Amniotic epithelial cell (primary cell): ENCODE measurements at regions not wholly inside any gene's neighbourhood (a gene's known extent, or its start where the extent isn't known, plus 50 kb on each side); places are given as distances from the start of the nearest gene placed in this dataset.

Experiments used
- DNase-seq: peaks from one replicate; pipeline ENCODE4 v3.0.0-alpha.2; 2010; ENCODE audit warnings: low read depth

DNA sequence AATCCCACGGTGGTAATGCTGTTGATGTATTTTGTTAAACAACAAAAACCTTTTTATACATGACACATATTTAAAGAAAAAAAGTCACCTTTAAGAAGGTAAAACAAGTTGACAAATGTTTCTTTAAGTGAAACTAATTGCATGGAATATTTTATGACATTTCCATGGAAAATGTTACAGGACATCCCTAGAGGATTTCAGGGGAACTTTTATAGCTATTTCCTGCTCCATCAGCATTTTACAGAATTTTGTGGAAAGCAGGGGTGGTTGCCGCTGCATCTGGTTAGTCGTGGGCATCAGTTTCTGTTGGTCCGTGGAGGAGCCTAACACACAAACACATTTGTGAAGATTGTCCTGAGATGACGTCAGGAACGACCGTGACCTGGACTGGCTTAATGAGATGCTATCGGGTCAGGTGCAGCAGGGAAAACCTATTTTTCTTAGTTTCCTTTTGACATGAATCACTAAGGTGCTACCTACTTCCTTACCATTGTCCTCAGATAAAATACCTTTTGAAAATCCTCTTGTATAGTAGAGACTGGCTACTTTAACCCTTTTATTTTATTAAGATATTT lies 305.1 kb downstream of the MAP2K6 start:
- no peak for DNase-seq

DNA sequence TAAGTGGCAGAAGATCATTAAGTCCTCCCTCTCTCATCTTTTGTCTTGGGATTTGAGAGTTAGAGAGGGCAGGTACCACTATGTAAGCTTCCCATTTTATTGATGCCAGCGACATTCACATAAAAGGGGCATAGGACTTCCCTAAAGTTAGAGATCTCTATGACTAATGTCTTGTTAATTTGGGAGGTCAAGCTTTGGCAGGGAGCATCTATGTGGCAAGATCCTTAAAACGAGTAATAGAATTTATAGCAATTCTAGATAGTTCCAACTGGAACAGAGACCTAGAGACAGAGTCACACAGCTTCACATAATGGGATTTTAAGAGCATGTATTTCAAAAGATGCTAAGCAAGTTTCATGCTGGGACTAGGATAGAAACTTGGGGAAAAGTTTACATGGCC lies 308.0 kb downstream of the MAP2K6 start:
- no peak for DNase-seq

DNA sequence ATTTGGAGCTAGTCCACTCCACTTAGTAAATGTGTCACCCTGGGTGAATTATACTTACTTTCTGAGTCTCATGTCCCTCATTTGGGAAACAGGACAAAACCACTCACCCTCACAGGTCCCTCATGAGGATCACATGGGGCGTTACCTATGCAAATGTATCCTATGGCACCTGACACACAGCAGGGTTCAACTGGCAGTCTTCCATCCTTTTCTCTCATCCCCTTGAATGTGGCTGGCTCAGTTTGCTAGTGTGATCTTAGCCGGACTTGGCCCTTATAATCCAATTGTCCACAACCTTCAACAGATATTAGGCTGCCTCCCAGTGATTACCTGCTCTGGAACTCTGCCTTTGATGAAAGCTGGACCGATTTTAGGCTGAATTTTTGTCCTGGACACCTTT lies 308.8 kb downstream of the MAP2K6 start:
- no peak for DNase-seq

DNA sequence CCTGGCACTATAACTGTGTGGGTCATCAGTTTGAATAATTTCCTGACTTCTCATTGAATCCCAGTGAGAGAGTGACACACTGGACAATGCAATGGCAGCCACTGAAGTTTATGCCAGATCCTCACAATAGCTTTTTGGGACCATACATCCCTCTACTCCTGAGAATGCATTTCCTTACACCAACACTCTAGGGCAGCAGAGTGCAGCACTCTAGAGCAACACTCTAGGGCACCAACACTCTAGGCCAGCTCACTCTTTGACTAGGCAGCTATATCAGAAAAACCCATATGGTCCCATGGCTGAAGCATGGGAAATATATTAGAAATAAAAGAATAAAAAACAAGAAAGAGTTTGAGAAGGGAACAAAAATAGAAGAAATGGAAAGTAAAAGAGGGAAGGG lies 309.2 kb downstream of the MAP2K6 start:
- DNase-seq = peak; percentile 12

DNA sequence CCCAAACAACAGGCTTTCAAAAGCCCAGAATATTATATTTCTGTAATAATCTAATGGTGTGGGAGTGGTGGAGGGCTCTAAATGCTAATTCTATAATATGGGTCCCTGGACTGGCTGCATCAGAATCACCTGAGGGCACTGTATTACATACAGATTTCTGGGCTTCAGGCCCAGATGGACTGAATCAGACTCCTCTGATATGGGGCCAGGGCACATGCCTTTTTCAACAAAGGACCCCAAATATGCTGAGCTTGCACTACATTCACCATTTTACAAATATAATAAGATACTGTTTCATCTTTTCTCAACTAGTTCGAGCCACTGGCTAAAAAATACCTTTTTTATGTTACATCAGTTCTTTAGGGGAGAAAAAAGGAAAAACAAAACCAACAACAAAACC lies 309.7 kb downstream of the MAP2K6 start:
- no peak for DNase-seq

DNA sequence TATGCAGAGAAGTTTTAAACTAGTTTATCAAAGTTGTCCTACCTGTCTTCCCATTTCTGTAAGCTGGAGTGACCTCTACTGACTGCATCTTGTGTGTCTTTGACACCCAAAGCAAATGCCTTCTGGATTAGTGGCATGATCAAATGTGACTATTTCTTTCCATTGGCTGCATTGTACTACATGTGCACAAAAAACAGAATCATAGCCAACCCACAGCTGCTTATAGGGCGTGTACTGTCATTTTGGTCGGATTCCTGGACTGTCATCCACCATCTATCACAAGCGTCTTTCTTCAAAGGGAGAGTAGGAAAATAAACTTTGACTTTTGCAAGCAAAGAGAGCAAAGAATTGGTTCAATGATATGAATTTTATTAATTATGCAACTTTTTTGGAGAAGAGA lies 310.6 kb downstream of the MAP2K6 start:
- DNase-seq = no peak

DNA sequence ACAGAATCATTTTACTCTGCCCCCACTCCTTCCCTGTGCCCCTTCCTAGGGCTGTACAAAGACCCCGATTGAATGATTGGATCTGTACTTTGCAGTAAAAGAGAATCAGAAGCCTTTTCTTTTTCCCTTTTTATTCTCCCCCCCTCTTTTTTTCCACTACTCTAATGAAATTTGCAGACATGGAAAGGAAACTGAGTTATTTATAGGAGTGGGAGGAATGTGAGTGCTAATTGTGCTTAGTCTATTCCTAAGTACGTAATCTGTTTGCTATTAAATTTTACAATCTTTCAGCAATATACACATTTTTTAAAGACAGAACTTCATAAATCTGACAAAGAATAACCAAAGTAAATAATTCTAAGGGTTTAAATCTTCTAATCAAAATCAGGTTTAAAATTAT lies 314.3 kb downstream of the MAP2K6 start:
- DNase-seq = no peak

DNA sequence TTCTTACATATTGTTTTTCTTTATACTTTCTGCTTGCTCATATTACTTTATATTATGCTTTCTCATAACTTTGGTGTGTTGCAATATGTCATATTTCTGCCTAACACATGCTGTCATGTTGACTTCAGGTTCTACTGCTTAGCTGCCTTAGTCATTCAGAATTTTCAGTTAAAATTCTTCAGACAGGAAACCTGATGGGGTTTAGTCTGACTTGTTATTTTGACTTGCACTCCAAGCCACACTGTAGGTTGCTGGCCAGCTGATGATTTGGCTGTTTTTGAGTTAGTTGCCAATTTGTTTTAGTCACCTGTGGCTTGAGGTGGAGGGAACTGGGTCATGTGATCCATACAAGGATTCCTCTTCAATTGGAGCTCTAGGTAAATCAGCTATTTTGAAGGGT lies 315.4 kb downstream of the MAP2K6 start:
- peak; percentile 73 for DNase-seq

DNA sequence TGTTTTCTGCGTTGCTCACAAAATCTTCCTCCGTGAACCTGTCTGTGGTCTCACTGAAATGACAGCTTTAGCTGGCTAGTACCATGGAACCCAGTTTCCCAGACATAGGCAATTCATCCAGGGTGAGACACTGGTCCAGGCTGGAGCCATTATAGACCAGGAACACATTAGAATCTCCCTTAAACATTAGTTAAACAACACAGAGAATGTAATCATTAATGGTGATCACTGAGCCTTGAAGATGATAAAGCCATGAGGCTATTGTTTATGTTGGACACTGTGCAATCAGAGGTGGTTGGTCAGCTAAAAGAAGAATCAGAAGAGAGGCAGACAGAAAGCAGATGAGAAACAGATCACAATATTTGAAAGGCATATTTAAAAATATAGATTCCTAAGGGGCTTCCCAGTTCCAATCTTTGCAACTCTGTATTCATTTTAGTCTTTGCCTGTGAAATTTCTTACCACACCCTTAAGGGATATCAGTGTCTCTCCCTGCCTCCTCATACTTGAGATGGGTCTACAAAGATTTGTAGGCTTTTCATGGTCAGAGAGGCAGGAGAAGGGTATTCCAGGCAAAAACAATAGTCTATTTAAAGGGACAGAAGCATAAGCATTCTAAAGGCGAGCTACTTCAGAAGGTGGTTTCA lies 317.9 kb downstream of the MAP2K6 start:
- DNase-seq = peak; percentile 45

DNA sequence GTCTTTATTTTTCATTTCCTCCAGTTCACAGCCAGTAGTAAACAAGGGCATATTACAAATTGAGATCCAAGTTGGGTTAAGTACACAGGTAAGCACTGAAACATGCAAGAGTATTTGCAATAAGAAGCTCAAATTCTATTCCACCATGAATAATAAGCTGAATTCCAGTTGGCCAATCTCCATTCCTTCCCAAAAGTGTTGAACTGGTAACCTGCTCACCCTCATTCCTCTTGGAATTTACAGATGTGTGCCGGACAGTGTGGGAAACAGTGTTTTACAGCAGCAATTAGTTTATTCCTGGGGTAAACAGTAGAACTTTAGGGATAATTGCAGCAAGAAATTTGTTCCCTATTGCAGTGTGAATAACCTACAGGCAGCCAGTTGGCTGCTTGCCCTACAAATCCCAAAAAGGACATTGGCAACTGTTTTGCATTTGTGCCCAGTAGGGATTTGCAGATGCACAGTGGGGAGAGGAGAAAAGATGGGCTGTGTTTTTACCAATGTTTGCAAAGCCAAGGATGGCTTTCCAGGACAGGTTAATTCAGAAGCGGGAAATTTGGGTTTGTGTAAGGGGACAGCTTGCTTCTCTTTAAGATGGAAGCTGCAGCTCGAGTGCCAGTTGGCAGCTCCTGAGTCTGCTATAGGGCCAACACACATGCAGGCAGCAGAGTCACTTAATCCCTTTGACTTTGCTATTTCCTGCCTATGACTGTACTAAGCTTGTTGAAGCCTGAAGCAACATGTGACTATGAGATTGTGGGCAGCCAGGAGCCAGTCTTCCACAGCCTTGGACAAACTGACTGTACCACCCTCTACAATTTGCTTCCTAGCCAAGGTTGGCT lies 318.9 kb downstream of the MAP2K6 start:
- peak; percentile 88 for DNase-seq

DNA sequence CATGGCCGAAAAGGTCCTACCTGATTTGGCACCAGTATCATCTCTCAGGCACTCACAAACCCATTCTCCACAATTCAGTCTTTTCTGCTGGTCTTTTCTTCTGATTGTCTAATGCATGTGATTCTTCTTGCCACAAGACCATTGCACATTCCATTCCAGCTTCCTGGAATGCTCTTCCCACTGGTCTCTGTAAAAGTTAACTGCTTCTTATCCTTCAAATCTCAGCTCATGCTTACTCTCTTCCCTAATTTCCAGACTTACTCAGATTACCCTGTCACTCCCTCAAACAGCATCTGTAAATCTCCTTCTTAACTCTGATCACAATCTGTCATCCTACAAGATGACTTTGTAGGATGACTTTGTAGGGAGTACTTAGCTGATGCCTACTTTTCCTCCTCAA lies 320.2 kb downstream of the MAP2K6 start:
- DNase-seq = peak; percentile 25

DNA sequence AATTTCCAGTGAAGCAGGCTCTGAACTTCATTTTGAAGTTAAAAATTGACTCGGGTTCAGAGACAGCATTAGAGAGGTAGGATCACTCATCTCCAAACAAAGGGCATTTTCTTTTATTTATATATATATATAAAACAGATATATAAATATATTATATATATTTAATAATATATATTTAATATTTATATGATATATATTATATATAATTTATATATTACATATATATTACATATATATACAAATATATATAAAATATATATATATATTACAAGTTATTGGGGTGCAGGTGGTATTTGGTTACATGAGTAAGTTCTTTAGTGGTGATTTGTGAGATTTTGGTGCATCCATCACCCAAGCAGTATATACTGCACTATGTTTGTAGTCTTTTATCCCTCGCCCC lies 320.8 kb downstream of the MAP2K6 start:
- no peak for DNase-seq

DNA sequence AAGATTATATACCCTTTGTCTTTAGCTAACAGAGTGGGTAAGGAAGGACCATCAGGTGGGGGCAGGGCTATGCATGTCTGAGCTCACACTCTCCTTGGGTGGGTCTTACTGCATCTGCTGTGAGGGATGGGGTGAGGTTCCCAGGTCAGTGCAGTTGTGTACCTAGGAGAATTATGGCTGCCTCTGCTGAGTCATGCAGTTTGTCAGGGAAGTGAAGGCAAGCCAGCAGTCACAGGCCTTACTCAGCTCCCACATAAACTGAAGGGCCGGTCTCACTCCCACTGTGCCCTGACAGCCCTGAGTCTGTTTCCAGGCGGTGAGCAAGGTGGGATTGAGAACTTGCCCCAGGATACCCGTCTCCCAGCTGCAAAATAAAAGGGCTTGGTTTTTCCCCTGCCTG lies 328.6 kb downstream of the MAP2K6 start:
- peak; percentile 53 for DNase-seq

DNA sequence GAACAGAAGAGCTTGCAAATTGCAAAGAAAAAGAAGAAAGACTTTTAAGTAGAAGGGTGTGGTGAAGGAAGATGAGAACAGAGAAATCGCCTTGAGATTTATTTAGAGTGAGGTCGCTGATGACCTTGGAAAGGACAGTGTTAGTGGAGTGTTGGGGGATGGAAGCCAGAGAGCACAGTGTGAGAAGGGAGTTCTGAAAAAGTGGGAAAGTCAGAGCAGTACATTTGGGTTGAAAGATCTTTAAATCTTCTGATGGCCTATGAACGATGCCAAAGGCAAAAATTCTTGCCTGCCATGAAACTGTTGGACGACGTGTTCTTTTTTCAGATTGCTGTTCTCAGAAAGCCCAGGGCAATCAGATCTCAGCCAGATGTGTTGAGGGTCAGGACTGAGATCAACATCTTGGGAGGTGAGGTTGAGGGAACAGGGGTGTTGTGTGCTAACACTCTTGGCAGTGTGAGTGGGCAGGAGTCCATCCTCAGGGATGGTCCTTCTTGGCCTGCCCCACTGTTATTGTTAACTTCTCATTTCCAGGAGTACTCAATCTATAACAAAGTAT lies 330.1 kb downstream of the MAP2K6 start:
- DNase-seq = no peak

DNA sequence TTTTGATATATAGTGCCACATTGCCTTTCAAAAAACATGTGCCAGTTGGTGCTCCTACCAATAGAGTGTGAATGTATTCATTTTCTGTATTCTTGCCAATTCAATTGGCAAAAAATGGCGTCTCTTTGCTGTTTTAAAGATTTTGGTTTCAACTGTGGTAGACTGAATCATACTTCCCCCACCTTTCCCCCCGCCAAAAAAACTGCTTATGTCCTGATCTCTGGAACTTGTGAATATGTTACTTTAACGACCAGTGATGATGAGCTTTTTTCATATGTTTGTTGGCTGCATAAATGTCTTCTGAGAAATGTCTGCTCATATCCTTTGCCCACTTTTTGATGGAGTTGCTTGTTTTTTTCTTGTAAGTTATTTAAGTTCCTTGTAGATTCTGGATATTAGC lies 325.1 kb upstream of the KCNJ16 start:
- no peak for DNase-seq

DNA sequence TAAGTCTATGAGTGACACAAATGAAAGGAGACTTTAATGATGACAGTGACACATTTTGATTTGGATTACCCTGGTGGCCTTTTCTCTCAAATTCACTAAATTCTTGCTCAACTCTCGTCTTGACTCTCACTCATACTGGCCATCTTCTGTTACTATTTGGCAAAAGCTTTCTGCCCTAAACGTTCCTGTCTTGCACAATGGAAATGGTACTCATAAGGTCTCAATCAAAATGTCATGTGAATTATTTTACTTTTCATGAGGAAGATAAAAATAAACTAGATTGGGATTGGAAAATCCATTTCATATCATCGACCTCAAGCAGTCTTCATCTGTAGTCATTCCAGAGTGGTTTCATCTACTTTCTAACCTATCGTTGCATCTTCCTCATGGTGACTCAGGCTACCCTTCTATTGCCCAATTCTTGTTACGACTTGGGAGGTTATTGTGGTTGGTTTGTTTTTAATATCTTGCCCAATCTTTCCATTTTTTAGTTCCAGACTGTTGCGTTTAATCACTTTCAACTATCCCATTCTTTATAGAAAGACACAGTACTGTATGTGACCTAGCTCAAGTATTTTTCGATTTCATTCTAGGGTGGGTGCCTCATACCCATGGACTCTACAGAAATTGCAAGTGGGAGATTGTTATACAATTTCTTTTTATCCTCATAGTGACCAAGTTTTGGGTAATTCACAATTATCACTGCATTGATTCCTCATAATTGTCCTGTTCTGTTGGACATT lies 317.2 kb upstream of the KCNJ16 start:
- DNase-seq = peak; percentile 98

DNA sequence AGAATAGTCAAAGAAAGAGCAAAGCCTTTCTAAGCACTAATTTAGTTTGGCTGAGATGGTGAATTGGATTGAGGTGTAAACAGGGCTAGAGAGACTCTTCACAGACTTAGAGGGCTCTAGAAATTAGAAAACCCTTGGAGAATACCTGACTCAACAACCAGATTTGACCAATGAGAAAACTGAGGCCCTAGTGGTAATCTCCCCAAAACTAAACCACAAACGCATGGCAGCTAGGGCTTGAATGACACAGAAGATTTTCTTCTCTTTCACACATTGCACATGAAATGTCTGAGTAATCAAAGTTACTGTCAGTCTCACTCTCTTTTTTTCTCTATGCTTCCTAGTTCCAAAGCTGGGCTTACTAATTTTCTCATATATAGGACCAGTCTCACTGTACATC lies 314.5 kb upstream of the KCNJ16 start:
- peak; percentile 26 for DNase-seq

DNA sequence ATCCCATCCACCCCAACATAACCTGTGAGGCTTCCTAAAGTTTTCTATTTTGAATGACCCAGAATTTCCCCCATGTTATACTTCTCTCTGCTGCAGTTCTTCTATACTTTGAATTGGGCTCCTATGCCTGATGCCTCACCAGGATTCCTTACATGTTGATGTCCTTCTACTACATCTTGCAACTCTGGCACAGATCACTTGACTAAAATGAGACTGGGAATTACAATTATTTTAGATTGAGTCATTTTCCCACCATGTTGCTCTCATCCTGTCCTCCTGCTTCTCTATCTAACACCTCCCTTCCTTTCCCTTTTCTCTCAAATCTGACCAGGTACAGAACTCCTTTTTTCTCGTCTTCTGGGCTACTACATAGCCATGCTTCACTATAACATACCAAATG lies 314.0 kb upstream of the KCNJ16 start:
- DNase-seq = peak; percentile 45

DNA sequence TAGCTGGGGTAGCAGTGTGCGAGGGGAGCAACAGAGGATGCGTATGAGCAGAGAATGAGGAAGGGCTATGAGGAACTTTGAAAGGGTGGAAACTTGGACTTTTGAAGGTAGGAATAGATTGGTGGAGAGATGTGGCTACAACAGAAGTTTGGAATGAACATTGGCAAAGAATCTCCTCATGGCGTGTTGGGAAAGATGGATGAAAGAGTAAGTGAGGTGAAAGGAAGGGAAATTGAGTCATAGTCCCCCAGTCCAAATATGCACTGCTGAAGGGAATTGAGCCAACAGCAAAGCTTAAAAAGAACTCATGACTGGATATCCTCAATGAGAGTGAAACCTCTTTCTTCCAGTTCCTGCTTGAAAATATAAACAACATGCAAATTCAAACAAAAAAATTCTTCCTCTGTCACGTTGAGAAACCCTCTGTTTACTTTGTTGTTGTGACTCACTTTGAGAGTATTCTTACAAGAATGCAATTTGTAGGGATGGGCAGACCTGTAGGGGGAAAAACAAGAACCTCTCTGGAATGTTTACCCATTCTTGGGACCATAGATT lies 313.2 kb upstream of the KCNJ16 start:
- DNase-seq = peak; percentile 96

DNA sequence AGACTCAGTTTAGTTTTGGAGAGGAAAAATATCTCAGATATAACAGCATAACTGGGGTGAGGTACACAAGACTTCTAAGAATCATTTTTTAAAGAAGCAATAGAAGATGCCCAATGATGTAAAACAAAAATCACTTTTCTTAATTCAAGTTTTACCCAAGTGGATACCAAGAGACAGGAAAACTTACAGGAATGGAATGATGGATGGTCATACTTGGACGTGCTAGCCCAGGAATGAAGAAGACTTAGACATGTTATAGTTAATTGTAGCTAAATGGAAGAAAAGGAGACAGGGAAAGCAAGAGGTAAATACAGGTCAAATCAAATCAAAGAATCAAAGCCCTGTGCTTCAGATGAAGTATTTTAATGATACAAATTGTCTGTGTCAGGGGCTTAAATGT lies 312.7 kb upstream of the KCNJ16 start:
- no peak for DNase-seq

DNA sequence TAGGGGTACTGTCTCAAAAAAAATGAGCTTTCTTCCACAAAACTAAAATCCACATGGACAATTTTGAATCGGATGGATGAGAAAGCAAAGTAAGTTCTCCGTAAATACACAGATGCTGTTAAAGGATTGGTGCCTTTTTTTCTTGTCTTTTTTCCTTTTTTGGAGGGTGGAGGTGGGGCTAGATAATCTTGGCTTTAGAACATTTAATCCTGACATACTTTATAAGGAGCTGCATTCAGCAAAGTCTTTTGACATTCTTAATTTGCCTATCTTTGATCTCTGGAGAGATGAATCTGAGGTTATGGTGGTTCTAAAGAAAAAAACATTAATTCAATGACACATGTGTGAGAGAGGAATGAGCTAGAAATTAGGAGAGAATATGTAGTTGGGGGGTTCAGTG lies 312.3 kb upstream of the KCNJ16 start:
- DNase-seq = peak; percentile 73

DNA sequence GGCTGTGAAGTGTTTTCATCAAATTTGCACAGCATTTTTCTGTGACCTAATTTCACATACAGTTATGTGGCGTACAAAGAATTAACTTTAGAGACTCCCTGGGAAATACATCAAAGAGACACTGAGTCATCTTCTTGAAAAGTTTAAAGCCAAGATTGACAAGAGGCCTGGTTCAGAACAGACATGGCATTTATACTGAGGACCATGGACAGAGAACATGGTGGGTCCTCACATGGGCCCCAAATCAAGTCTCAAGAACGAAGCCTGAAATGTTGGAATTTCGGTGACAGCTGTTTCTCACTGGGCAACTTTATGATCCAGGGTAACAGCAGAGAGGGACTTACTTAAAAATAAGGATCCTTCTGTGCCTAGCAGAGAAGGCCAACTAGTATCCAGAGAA lies 311.5 kb upstream of the KCNJ16 start:
- DNase-seq = peak; percentile 62
